HG02763 (cell line): ENCODE measurements at regions not wholly inside any gene's neighbourhood (a gene's known extent, or its start where the extent isn't known, plus 50 kb on each side); places are given as distances from the start of the nearest gene placed in this dataset.
"Not testable (repeated sequence)": the region's sequence is repeated elsewhere in the genome, so short reads cannot be mapped to it uniquely, and the experiment has no call there.

ENCODE experiments used
- ATAC-seq: cut with Tn5 transposase; IDR thresholded peaks from one replicate; pipeline ENCODE4 v1.9.1; 2021; ENCODE audit warnings: mild to moderate bottlenecking, moderate library complexity; ENCODE audit not compliant: unreplicated experiment

DNA sequence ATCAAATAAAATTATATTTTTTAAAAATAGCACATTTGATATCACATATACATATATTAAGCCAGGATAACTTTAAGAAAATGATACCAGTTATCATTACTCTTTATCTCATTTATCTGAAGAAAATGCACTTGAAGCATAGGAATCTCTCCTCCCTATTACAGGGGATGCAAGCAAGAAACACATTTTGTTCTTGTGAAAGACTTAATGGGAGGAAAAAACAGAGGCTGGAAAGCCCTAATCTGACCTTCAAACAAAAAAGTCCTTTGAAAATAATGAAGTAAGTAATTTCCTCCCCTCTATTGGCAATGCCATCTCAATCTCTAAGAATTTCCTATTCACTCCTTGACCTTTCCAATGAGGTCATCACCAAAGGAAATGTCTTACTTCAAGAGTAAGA is 1012.6 kb upstream of the ADAMTS5 start:
- not testable (repeated sequence) for ATAC-seq

DNA sequence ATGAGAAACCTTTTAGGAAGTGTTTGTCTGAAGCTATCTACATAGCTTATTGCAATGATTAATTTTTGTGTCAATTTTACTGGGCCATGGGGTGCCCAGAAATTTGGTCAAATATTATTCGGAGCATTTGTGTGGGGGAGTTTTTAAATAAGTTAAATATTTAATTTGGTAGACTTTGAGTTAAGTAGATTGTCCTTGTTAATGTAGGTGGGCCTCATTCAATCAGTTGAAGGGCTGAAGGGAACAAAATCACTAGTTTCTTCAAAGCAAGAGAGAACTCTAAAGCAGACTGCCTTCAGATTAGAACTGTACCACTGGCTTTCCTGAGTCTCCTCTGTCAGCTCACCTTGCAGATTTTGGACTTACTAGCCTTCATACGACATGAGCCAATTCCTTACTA is 1008.6 kb upstream of the ADAMTS5 start:
- ATAC-seq, result no peak

DNA sequence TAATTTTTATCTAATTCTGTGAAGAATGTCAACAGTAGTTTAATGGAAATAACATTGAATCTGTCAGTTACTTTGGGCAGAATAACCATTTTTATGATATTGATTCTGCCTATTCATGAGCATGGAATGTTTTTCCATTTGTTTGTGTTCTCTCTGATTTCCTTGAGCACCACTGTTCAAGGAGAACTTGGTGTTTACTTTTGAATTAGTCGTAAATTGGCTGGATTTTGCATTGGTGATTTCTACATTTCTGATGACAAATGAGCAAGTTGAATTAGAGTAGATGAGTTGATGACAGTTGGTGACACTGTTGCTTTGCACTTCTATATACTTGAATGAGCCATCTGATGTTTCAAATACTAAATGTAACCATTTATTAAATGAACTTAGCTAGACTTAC is 1007.3 kb upstream of the ADAMTS5 start:
- ATAC-seq, result not testable (repeated sequence)

DNA sequence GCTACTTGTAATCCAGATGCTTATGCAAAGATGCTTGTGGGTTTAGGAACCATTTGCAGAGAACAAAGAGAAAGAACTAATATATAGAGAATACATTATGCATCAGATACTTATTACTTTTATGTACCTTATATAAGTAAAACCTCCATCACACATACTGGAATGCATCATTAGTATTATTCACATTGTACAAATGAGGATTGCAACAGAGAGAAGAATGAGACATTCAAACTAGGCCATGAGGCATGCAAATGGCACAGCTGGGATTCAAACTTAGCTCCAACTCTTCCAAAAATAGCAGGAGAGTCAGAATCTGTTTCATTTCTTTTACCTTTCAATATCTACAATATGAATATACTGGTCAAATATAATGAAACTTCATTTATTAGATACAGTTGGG is 1001.4 kb upstream of the ADAMTS5 start:
- not testable (repeated sequence) for ATAC-seq

DNA sequence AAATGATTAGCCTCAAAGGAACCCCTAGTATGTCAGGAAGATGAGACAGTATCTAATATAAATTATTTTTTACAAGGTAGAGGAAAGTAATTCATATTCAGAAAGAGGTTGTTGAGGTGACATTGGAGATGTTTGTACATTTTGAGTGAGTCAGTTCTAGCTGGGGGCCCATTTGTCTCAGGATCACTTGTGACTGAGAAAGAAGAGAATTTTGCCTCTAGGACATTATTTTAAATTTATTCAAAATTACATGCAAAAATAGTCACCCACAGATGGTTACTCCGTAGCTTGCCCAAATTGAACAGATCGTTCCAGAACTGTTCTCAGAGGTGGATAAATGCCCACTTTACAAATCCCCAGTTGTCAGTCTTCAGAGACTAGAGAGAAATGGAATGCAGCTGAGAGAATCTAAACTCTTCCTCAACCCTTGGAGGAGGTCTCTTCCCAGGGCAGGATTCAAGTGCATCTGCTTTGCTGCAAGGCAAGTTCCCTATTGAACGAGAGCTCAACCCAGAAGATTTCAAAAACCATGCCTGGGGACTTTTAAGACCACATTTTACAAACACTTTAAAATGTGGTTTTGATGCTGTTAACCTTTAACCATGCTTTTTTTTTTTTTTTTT is 987.8 kb upstream of the ADAMTS5 start:
- no peak for ATAC-seq

DNA sequence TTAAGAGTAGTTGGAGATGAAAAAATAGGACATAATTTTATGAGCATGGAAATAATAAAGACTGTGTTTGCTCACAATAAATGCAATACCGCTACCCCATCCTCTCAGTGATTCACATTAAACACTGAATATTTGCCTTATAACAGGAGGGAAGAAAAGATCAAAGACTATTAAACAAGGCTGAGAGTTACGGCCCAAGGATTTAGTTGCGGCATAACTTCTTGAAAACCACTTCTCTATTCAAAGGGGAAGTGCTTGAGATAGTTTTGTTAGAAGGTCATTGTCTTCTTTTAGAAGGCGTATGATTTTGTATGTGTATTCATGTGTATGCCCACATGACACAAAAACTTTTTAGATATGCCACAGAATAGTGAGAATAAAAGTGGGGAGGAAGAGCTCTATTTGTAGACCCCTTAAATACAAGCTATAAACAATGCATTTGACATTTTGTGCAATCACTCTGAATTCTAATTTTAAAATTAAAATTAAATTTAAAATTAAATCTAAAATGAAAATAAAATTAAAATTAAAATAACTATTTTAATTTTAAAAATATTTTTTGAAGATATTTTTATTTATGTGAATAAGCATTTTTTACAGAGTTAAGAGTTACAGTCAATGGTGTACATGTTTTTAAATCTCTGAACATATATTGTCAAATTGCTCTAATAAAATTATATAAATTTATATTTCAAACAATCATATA is 986.6 kb upstream of the ADAMTS5 start:
- ATAC-seq, result no peak

DNA sequence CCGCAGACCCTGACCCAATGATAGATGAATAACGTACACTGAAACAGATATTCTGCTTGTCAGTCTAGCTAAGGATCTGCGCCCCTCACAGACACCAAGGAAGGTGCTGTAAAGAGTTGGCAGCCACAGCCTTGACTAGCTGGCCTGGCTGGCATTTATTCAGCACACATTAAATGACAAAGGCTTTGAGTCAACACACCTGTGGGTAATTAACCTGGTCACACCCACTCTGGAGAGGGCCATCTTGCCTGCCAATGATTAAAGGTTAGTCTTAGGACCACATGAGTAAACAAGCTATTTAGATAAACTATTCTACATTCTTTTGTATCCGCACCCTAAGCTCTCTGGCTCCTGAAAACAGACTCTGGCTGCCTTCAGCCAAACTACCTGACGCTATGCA is 982.2 kb upstream of the ADAMTS5 start:
- not testable (repeated sequence) for ATAC-seq

DNA sequence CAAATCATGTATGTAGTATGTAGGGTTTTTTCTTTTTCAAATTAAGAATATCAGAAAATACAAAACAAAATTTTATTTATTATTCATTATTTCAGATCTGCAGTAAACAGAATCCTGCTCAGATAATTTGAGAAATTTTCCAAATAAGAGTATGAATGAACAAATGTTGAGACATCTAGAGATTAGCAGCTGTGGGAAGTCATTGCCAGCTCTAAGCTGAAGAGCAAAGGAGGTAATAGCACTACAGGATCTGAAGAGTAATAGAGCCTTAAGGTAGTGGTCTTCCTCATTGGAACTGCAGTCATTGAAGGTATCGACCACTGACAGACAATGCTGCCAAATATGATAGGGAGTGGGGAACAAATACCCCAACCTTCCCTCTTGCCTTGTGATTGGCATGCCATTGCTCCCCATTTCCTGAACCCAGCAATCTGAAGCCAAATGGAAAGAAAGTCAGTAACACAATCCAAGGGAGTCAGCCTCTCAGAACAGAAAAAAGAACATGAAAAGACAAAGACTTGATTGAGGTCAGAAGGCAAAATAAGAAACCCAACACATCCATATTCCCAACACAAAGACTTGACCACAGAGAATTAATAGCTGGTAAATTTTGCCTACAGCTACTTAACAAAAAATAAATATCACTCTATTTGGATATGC is 963.4 kb upstream of the ADAMTS5 start:
- not testable (repeated sequence) for ATAC-seq

DNA sequence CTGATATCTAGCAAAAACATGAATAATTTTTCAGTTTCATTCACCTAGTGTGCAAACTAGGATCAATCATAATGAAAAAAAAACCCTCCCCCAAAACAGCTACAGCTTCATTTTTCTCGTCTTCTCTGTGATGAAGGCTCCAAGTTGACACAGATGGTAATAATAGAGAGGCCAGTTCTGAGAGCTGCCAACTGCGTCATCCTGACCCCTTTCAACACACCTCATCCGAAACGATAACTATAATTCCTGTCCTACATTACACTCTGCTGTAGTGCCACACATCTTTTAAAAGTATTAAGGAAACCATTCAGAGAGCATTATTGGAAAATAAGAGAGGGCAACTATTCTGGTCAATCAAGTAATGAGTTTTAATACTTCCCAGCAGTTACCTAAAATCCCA is 962.3 kb upstream of the ADAMTS5 start:
- ATAC-seq, result not testable (repeated sequence)

DNA sequence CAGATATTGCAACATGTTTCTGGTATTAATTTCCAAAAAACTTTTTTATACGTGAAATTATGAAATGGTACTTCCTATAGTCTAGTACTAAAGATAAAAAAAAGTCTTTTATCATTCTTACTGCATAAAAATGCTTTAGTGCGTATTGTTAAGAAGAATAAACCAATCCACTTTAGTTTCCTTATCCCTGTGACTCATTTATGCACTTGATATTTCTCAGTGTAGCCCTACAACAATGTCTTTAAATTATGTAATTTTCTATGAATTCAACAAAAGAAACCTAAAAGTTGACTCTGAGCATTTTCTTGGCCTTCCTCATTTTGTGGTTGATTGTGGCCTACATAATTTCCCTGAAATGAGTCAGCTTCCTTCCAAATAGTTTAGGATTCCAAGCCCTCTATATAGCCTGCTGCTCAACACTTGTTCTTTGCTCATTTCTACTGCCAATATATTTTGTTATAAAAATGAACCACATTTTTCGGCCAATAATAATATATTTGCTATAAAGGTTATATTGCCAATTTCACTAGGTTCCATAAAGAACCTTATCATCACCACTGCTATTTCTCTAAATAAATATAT is 961.7 kb upstream of the ADAMTS5 start:
- not testable (repeated sequence) for ATAC-seq

DNA sequence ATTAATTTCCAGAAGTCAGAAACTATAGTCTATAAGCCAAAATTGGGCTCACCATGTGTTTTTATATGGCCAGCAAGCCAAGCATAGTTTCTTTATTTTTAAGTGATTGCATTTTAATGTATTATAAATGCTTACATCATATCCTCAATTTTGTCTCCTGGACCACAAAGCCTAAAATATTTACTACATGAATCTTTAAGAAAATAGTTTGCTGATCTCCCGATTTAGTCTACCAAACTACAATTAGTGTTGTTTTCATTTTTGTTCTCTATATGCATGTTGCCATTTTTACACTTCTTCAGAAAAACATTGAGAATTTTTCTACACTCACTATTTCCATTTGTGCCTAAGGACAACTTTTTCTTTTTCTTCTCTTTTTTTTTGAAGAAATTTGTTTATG is 954.5 kb upstream of the ADAMTS5 start:
- not testable (repeated sequence) for ATAC-seq

DNA sequence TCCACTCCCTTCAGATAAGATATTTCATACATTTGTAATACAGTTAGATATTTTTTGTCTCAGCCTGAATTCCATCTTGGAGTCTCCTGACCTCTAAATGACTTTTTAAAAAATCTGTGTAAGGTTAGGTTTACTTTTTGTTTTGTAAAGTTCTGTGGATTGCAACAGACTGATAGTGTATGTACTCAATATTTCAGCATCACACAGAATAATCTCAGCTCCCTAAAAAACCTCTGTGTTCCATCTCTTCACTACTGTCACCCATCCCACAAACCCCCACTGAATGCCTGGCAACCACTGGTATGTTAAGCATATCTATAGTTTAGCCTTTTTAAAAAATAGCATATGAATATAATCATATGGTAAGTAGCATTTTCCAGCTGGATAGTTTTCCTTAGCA is 951.1 kb upstream of the ADAMTS5 start:
- ATAC-seq, result not testable (repeated sequence)

DNA sequence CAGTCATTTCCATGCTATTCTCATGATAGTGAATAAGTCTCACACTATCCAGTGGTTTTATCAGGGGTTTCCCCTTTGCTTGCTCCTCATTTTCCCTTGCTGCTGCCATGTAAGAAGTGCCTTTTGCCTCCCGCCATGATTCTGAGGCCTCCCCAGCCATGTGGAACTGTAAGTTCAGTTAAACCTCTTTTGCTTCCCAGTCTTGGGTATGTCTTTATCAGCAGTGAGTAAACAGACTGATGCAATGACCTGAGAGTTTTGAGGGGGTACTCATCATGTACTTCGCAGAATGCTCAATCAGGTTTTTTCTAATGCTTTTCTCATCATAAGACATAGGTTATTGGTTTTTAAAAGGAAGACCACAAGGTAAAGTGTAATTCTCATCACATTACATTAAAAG is 949.4 kb upstream of the ADAMTS5 start:
- ATAC-seq, result not testable (repeated sequence)

DNA sequence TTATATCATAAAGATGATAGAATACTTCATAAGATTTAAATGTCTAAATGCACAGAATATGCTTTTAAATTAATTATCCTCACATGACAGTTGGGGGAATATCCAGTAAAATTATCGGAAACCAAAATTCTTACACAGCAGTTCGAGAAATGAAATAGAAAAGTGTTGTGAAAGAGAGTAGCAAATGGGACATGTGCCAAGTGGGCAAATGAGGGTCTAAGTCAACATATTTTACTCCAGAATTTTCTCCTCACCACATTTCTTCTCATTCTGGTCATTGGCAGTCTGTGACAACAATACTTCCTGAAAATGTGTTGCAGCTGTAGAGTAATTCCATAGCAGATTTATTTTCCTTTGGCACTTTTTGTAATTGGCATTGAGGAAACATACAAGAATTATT is 945.2 kb upstream of the ADAMTS5 start:
- ATAC-seq, result not testable (repeated sequence)

DNA sequence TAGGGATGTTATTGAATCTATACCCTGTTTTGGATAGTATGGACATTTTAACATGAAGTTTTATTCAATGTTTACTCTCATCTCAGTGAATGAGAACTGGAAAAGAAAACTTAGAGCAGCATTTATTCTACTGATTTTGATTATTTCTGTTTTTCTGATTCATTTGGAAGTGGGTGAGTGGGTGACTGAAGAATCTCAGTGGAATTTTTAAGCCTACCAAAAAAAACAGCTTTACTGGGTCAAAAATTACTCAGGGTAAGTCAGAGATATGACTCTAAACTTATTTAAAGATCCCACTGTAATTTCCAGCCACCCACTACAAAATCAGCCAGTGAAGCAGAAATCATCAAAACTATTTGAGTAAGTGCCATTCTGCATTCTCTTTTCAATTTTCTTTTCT is 942.6 kb upstream of the ADAMTS5 start:
- ATAC-seq, result not testable (repeated sequence)

DNA sequence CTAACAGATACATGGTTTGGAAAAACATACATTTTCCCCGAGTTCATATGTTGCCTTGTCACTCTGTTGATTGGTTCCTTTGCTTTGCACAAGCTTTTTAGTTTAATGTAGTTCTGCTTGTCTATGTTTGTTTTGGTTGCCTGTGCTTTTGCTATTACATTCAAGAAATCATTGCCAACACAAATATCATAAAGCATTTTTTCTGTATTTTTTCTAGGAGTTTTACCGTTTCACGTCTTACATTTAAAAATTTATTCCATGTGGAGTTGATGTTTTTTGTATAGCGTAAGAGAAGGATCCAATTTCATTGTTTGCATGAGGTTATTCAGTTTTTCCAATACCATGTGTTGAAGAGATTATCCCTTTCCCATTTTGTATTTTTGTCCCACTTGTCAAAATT is 941.9 kb upstream of the ADAMTS5 start:
- not testable (repeated sequence) for ATAC-seq

DNA sequence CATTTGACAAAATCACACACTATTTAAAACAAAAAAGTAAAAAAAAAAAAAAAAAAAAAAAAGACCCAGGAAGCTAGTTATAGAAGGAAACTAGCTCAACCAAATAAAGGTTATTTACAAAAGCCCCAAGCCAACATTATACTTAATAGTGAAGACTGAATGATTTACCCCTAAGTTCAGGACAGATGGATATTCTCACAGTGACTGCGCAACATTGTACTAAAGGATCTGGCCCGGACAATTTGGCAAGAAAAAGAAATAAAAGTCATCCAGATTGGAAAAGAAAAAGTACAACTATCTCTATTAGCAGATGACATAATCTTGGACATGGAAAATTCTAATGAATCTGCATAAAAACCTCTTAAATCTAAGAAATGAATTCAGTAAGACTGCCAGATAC is 936.0 kb upstream of the ADAMTS5 start:
- ATAC-seq, result not testable (repeated sequence)

DNA sequence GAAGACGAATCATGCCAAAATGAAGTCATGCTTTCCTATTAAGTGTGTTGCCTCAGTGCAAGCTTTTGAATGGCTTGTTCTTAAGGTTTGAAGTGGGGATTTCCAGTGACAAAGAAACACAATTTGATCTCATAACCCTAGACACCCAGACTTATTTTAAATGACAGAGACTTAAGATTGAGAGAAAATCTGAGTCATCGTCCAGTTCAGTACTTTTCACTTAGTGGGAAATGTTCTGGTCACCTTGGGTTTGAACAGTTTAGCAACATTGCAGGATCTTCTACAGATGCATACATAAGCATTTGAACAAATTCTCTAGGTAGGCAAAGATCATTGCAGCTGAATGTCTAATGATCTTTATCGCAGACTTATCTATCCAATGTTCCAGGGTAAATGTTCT is 926.7 kb upstream of the ADAMTS5 start:
- ATAC-seq, result not testable (repeated sequence)

DNA sequence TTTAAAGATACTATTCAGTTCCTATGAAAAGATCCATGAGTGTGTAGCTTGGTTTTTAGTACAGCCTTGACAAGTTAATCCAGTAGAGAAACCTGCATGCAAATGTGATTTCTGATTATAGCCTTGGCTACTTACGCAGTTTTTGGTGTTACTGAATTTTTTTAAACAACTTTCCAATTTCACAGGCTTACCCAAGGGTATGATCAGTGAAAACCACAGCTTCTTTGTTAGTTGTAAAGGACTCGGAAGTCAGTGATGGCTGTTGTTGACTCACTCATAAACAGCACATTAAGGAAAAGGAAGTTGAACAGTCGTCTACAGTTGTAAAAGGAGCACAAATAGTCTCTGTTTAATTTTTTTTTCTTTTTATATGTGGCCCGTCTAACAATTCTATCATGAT is 924.6 kb upstream of the ADAMTS5 start:
- ATAC-seq, result not testable (repeated sequence)

DNA sequence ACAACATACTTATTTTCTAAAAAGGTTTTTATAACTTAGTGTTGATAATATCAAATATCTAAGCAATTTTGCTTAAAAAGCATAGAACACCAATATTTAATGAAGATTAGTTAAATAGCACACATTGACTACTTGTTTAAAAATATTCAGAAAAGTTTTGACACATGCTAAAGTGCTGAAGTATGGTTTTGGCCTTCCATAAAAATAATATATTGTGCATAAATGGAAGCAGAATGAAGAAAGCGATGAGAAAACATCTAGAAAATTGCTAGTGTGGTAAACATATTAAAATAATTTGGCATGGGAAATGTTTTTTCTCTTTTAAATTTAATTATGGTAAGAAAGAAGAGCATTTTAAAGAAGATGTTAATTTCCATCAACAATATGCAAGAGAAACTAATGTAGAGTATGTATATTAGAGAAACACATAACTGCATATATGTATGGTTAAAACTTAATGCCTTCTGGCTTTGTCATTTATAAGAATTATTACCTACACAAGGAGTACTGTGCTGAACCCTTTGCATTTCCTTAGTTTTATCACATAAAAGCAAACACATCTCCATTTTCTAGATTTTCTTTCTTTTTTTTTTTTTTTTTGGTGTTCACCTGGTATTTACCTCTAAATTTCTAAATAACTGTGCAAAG is 921.0 kb upstream of the ADAMTS5 start:
- ATAC-seq, result not testable (repeated sequence)

DNA sequence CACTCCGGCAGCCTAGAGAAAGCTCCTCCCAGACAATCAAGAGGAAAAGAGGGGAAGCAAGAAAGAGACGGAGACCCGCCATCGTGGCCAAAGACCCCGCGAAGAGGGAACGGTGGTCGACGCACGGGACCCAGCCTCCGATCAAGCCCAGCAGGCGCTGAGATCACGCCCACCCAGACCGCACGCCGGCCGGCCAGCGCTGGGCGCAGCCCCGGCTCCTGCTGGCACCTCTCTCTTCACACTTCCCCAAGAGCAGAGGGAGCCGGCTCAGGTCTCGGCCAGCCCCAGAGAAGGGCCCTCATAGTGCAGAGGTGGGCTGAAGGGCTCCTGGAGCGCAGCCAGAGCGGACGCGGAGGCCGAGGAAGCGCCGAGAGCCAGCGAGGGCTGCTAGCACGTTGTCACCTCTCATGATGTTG is 918.4 kb upstream of the ADAMTS5 start:
- no peak for ATAC-seq
